Stimulated activated naive CD4-positive, alpha-beta T cell treated with Interleukin-2 at 50 U/mL for 16 hours (primary cell): ENCODE measurements at regions not wholly inside any gene's neighbourhood (a gene's known extent, or its start where the extent isn't known, plus 50 kb on each side); places are given as distances from the start of the nearest gene placed in this dataset.
"Not testable (repeated sequence)": the region's sequence is repeated elsewhere in the genome, so short reads cannot be mapped to it uniquely, and the experiment has no call there.

ENCODE experiments used
- DNase-seq: peaks from one replicate; lab custom pipeline; 2025; lab: John Stamatoyannopoulos, UW

DNA sequence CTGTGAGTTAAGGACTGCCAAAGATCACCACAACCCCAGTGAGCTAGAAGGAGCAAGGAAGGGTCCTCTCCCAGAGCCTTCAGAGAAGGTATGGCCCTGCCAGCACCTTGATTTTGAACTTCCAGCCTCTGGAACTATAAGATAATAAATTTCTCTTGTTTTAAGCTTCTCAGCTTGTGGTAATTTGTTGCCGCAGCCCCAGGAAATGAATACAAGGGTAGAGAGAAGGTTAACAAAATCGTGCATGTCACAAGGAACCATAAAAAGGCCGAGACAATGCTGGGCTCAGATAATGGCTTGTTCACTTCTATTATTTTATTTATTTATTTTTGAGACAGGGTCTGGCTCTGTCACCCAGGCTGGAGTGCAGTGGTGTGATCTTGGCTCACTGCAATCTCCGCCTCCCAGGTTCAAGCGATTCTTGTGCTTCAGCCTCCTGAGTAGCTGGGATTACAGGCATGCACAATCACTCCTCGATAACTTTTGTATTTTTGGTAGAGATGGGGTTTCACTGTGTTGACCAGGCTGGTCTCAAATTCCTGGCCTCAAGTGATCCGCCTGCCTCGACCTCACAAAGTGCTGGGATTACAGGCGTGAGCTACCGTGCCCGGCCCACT is 71.5 kb downstream of the WSB1 start:
- not testable (repeated sequence) for DNase-seq

DNA sequence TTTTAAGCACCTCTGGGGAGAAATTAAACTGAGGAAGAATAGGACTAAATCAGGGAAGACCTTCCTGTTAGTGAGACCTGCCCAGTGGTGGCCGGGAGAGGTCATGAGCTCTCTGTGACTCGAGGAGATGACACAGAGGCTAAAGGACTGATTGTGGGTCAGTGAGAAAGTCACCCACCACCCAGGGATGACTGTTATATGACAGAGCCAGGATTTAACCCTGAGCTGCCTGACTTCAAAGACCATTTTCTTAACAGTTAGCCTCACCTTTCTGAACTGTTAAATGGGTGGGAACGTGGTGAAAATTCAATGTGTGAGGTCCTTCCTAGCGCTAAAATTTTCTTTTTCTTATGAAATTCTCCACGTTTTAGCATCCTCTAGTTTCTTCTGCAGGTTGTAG is 72.5 kb downstream of the WSB1 start:
- no peak for DNase-seq

DNA sequence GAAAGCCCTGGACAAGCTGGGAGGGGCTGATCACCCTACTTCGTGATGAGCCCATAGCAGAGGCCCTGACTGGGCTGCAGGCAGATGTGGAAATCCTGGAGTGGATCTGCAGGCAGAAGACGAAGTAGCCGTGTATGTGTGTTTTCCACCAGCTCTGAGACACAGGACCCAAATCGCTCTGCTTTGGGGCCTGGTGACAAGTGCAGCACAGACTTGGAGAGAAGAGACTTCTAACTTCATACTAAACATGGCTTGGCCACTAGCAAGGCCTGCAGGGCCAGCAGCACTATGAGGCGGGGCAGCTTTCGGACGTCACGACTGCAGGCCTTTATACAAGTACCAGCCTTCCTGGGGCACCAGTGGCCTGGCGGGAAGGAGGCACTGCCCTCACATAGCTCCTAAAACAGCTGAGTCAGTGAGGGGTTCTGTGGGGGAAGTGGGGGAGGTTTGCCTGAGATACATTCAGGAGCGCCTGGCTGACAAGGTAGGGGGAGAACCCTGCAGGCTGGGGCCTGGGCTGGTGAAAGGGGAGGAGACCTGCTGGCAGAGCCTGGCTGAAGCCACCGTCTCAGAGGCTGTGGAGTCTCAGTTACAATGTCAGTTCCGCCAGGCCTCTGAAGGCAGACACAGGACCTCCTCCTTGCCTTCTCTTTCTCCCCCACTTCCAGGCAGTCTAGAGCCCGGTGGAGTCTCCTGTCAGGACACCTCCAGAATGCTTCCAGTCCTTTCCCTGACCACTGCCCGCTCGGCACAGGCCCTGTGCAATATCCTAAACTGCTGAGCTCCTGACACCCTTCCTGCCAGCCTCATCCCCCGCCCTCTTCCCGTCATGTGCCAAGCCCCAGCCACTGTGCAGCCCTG is 73.4 kb downstream of the WSB1 start:
- DNase-seq: no peak

GRCh38 chr17:27368151-27368795 is 74.4 kb downstream of the WSB1 start:
- no peak for DNase-seq

- DNase-seq: no peak
Observed at GRCh38 chr17:27368980-27369379, 75.1 kb downstream of the WSB1 start.

DNA sequence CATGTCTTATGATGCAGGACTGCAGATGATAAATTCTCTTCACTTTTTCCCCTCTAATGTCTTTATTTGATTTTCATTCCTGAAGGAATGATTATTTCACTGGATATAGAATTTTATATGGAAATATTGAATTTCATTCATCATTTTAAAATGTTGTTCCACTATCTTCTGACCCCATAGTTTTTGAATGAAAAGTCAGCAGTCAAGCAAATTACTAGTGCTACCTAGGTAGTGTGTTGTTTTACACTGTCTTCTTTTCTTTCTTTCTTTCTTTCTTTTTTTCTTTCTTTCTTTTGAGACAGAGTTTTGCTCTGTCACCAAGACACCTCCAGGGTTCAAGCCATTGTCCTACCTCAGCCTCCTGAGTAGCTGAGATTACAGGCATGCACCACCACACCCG is 76.9 kb downstream of the WSB1 start:
- DNase-seq: no peak

GRCh38 chr17:27373695-27374094 is 79.8 kb downstream of the WSB1 start:
- DNase-seq: not testable (repeated sequence)

DNA sequence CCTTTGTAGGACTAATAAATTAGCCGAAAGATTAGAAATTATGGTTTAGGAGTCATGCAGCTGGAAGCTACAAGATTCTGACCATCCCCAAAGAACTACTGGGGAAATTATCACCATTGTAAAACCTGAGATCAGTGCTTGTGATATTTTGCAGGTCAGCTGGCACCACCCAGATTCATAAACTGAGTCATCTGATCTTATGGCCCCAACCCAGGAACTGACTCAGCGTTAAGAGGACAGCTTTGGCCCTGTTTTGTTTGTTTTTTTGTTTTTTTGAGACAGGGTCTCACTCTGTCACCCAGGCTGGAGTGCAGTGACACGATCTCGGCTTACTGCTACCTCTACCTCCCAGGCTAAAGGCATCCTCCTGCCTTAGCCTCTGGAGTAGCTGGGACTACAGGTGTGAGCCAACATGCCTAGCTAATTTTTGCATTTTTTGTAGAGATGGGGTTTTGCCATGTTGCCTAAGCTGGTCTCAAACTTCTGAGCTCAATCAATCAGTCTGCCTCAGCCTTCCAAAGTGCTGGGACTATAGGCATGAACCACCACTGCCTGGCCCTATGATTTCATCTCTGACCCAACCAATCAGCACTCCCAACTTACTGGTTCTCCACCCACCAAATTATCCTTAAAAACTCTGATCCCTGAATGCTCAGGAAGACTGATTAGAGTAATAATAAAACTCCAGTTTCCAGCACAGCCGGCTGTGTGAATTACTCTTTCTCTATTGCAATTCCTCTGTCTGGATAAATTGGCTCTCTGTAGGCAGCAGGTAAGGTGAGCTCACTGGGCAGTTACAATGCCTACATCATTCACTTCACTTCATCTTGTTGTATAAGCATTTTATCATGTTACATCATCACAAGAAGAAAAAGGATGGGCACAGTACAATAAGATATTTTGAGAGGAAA is 79.4 kb upstream of the KSR1 start:
- no peak for DNase-seq

- no peak for DNase-seq
Observed at GRCh38 chr17:27378482-27379175, 77.6 kb upstream of the KSR1 start.

- no peak for DNase-seq
Observed at GRCh38 chr17:27379888-27380533, 76.2 kb upstream of the KSR1 start.

DNA sequence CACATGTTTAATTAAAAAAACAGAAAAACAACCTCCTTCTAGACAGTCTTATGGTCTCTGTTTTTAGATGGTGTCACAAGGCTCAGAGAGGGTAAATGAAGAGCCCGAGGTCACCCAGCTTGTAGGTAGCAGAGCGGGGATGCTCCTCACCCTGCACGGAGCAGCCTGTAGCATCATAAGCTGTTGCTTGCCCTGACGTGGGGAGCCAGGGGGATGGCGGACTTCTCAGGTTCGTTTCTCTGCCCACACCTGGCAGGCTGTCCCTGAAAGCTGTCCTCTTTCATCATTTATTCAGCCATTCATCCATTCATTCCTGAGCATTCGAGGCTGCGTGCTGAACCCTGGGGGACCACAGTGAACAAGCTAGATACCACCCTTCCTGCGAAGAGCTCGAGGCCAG is 75.7 kb upstream of the KSR1 start:
- DNase-seq: no peak

- DNase-seq: peak; percentile 76
Observed at GRCh38 chr17:27381007-27381501, 75.2 kb upstream of the KSR1 start.

DNA sequence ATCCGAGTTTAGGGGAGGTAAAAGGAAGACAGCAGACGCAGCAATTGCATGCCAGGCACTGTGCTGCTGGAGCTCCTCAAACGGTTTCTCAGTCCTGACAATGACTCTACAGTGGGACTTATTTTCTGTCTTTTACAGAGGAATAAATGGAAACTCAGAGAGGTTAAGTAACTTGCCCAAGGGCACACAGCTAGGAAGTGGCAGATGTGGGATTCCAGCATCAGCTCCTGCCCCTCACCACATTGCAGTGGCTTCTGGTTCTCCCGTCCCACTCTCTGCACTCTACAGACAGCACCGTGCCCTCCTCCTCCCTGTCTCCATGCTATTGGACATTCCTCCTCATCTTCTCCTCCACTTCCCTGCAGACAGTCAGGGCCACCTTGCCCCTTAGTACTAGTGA is 74.2 kb upstream of the KSR1 start:
- DNase-seq: no peak

DNA sequence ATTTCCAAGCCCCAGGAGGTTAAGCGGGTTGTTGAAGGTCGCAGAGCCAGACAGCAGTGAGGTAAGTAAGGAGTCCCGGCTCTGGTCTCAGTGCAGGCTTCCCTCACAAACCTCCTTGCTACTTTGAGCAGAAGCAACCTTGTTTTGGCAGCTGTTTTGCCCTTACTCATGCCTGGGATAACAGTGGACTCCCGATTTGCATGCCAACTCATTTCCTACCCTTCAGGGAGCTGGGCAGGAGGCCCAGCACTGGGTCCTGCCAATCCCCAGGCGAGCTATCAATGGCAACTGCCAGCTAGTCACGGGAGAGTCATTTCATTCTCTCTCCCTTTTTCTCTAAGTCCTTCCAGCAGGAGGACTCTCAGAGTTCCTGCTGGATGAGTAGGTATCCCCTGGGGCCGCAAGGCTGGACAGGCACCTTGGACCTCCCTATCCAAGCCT is 72.0 kb upstream of the KSR1 start:
- no peak for DNase-seq

DNA sequence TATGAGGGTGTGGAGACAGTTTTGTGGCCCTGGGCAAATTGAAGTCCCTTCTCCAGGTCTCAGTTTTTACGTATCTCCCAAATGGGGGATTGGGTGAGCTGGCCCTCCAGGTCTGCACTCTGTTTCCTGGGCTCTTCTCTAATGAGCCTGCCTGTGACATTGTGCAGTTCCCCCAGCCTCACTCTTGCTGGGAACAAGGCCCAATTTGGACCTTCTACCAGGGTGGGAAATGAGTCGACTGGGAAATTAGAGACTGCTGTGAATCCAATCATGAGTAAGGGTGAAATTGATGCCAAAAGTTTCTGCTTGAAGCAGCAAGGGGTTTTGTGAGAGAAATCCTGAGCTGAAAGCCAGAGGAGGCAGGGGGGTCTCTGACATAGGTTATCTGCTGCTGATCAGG is 71.5 kb upstream of the KSR1 start:
- no peak for DNase-seq

DNA sequence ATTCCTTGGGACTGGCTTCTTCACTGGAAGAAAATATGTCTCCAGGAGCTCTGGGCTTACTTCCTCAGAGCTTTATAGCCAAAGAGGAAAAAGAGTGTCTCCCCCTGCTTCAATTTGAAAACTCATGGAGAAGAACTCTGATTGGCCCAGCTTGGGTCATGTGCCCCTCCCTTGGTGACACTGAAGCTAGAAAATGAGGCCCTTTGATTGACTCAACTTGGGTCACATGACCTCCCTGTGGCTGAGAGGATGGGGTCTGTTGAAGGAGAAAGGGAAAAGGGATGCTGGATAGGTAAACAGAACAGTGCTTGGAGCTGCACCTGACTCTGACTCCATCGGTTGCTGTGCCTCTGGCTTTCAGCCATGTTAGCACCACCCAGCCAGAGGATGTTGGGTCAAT is 70.6 kb upstream of the KSR1 start:
- DNase-seq: no peak

GRCh38 chr17:27386206-27387075 is 69.8 kb upstream of the KSR1 start:
- DNase-seq: no peak

- DNase-seq: no peak
Observed at GRCh38 chr17:27389542-27390140, 66.6 kb upstream of the KSR1 start.

DNA sequence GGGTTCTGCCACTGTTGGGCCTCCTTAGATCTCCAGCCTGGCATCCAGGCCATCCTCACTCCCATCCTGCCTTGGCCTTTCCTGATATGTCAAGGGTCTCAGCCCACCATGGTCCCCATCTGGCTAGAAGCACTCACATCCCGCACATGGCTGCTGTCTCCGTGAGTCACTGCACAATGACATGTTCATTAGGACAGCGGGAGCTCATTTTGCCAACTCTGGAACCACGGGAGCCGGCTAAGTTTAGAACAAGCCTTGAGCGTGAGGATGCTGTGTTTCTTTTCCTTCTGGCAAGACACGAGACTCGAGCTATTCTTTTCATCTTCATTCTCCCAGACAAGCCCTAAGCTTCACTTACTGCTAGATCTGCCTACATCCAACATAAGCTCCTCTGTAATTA is 65.7 kb upstream of the KSR1 start:
- DNase-seq: no peak
